Neural progenitor cell (in vitro differentiated cells): ENCODE measurements at regions not wholly inside any gene's neighbourhood (a gene's known extent, or its start where the extent isn't known, plus 50 kb on each side); places are given as distances from the start of the nearest gene placed in this dataset.

ENCODE experiments used
- DNase-seq: peaks from one replicate; pipeline ENCODE4 v3.0.0-alpha.2; 2016; ENCODE audit warnings: low spot score
- H2AFZ ChIP-seq: fragments of 200-600 bp; sonication (generic); replicated peaks from 2 replicates; pipeline ENCODE4 v1.6.1; 2016; ENCODE audit warnings: antibody characterized with exemption
- H3F3A ChIP-seq: fragments of 200-600 bp; sonication (generic); 2 replicates; pipeline ENCODE4 v1.6.1; 2016; ENCODE audit warnings: antibody characterized with exemption, low read depth
- H3K27ac ChIP-seq: fragments of 200-600 bp; sonication (generic); 2 replicates; pipeline ENCODE4 v1.5.1; 2016; ENCODE audit warnings: mild to moderate bottlenecking
- H3K27me3 ChIP-seq: fragments of 200-600 bp; sonication (generic); 2 replicates; pipeline ENCODE4 v1.6.1; 2016; ENCODE audit warnings: mild to moderate bottlenecking, moderate library complexity
- H3K36me3 ChIP-seq: fragments of 200-600 bp; sonication (generic); 2 replicates; pipeline ENCODE4 v1.5.1; 2016
- H3K4me1 ChIP-seq: fragments of 200-600 bp; sonication (generic); 2 replicates; pipeline ENCODE4 v1.6.1; 2016; ENCODE audit warnings: mixed run types
- H3K4me2 ChIP-seq: fragments of 200-600 bp; sonication (generic); 2 replicates; pipeline ENCODE4 v1.6.1; 2016
- H3K4me3 ChIP-seq: fragments of 200-600 bp; sonication (generic); 2 replicates; pipeline ENCODE4 v1.5.1; 2016
- H3K79me2 ChIP-seq: fragments of 200-600 bp; sonication (generic); 2 replicates; pipeline ENCODE4 v1.6.1; 2016; ENCODE audit warnings: low read depth
- H3K9ac ChIP-seq: fragments of 200-600 bp; sonication (generic); 2 replicates; pipeline ENCODE4 v1.6.1; 2016
- H3K9me3 ChIP-seq: fragments of 200-600 bp; sonication (generic); 2 replicates; pipeline ENCODE4 v1.5.1; 2016; ENCODE audit warnings: low read depth
- H4K20me1 ChIP-seq: fragments of 200-600 bp; sonication (generic); 2 replicates; pipeline ENCODE4 v1.6.1; 2016; ENCODE audit warnings: low read depth
- H3K27ac Mint-ChIP-seq: 3 replicates; pipeline ENCODE4 v1.8.0; 2021; ENCODE audit warnings: mixed read lengths
- H3K27me3 Mint-ChIP-seq: 2 replicates; pipeline ENCODE4 v1.8.0; 2022; ENCODE audit warnings: low read depth, mild to moderate bottlenecking, inconsistent platforms, moderate library complexity, mixed read lengths; ENCODE audit not compliant: insufficient read depth
- H3K36me3 Mint-ChIP-seq: 3 replicates; pipeline ENCODE4 v1.8.0; 2021; ENCODE audit warnings: mixed read lengths
- H3K4me1 Mint-ChIP-seq: 3 replicates; pipeline ENCODE4 v1.8.0; 2021; ENCODE audit warnings: mixed read lengths
- H3K4me3 Mint-ChIP-seq: 3 replicates; pipeline ENCODE4 v1.8.0; 2021; ENCODE audit warnings: mild to moderate bottlenecking, moderate library complexity, mixed read lengths
- H3K9me3 Mint-ChIP-seq: 3 replicates; pipeline ENCODE4 v1.8.0; 2020; ENCODE audit warnings: mixed read lengths
- EZH2 ChIP-seq: fragments of 200-600 bp; sonication (generic); IDR thresholded peaks from 2 replicates; pipeline ENCODE4 v1.6.1; 2017; ENCODE audit warnings: antibody characterized with exemption, mild to moderate bottlenecking, moderate library complexity
- EZH2phosphoT487 ChIP-seq: fragments of 200-600 bp; sonication (generic); IDR thresholded peaks from 2 replicates; pipeline ENCODE4 v1.6.1; 2017; ENCODE audit warnings: antibody characterized with exemption
- TF ChIP-seq, protein P1 (sequence below): fragments of 200-600 bp; sonication (generic); IDR thresholded peaks from 2 replicates; pipeline ENCODE4 v1.5.1; 2017; ENCODE audit warnings: antibody characterized with exemption, mild to moderate bottlenecking

DNA sequence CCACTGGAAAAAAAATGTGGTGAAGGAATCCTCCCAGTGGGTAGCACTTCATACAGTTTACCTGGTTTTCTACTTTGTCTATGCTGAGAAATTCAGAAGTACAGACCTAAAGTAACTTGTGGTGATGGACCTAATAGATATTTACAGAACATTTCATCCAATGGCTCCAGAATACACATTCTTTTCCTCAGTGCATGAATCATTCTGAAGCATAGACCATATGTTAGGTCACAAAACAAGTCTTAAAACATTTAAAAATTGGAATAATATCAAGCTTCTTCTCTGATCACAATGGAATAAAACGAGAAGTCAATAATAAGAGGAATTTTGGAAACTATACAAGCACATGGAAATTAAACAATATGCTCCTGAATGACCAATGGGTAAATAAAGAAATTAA is 450.1 kb upstream of the INTU start:
- no peak for DNase-seq
- Mint-ChIP-seq H3K9me3 (peaks cover 21% of the 10 kb centered on the region), H3K4me3 (no peak overlapping the region), H3K27ac (no peak overlapping the region), H3K36me3 (no peaks in the 10 kb centered on the region), H3K27me3 (no peaks in the 10 kb centered on the region), H3K4me1 (peaks cover 4% of the 10 kb centered on the region)
- Histone ChIP-seq H3K27me3 (no peaks in the 10 kb centered on the region), H3K4me3 (no peak overlapping the region), H3K9ac (no peak overlapping the region), H3K9me3 (no peaks in the 10 kb centered on the region), H3K4me1 (no peaks in the 10 kb centered on the region), H2AFZ (no peak overlapping the region), H3K27ac (no peak overlapping the region), H3K79me2 (no peaks in the 10 kb centered on the region), H3K4me2 (no peak overlapping the region), H4K20me1 (no peaks in the 10 kb centered on the region), H3F3A (no peaks in the 10 kb centered on the region), H3K36me3 (no peaks in the 10 kb centered on the region)
- TF ChIP-seq EZH2phosphoT487, result no peak
- TF ChIP-seq EZH2, result no peak
- TF ChIP-seq, protein P1, sequence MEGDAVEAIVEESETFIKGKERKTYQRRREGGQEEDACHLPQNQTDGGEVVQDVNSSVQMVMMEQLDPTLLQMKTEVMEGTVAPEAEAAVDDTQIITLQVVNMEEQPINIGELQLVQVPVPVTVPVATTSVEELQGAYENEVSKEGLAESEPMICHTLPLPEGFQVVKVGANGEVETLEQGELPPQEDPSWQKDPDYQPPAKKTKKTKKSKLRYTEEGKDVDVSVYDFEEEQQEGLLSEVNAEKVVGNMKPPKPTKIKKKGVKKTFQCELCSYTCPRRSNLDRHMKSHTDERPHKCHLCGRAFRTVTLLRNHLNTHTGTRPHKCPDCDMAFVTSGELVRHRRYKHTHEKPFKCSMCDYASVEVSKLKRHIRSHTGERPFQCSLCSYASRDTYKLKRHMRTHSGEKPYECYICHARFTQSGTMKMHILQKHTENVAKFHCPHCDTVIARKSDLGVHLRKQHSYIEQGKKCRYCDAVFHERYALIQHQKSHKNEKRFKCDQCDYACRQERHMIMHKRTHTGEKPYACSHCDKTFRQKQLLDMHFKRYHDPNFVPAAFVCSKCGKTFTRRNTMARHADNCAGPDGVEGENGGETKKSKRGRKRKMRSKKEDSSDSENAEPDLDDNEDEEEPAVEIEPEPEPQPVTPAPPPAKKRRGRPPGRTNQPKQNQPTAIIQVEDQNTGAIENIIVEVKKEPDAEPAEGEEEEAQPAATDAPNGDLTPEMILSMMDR, result no peak

DNA sequence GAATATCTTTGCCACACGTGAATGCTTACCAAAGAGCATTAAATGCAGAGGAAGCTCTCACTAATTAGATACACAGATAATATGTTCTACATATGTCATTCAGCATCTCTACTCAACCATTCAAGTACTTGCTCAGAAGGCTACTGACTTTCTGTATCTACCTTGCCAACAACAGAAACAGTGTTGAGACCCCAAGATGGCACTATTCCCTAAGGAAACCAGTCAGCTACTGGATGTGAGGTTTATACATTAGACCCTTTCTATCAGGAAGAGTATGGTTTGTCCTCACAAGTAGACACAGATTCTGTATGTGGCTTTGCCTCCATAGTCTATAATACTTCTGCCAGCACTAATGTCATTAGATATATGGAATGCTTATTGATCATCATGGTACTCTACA is 443.9 kb upstream of the INTU start:
- H3K9me3 ChIP-seq, result no peaks in the 10 kb centered on the region
- H3K36me3 Mint-ChIP-seq, result no peaks in the 10 kb centered on the region
- no peak overlapping the region for H3K27ac ChIP-seq
- no peaks in the 10 kb centered on the region for H3K4me1 Mint-ChIP-seq
- H3K4me2 ChIP-seq, result no peak overlapping the region
- peaks cover 14% of the 10 kb centered on the region for H3K9me3 Mint-ChIP-seq
- no peaks in the 10 kb centered on the region for H3K4me1 ChIP-seq
- no peaks in the 10 kb centered on the region for H3K36me3 ChIP-seq
- no peaks in the 10 kb centered on the region for H4K20me1 ChIP-seq
- H3K27me3 Mint-ChIP-seq, result no peaks in the 10 kb centered on the region
- no peaks in the 10 kb centered on the region for H3K27me3 ChIP-seq
- H3F3A ChIP-seq, result no peaks in the 10 kb centered on the region
- no peak overlapping the region for H2AFZ ChIP-seq
- no peaks in the 10 kb centered on the region for H3K79me2 ChIP-seq
- H3K27ac Mint-ChIP-seq, result no peak overlapping the region
- peak; percentile 16 for DNase-seq
- no peak overlapping the region for H3K9ac ChIP-seq
- H3K4me3 ChIP-seq, result no peak overlapping the region
- TF ChIP-seq EZH2phosphoT487, result no peak
- TF ChIP-seq, protein P1, result peak; percentile 43
- no peak overlapping the region for H3K4me3 Mint-ChIP-seq

DNA sequence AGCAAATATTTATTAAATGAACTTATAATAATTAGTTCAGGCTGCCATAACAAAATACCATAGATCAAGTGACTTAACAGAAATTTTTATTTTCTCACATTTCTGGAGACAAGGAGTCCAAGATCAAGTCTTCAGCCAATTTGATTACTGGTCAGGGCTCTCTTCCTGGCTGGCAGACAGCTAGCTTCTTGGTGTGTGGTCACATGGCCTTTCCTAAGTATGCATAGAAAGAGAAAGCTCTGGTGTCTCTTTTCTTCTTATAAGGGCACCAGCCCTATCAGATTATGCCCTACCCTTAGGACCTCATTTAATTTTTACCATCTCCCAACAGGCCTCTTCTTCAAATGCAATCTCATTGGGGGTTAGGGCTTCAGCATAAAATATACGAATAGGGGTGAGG is 438.5 kb upstream of the INTU start:
- no peaks in the 10 kb centered on the region for H3K36me3 Mint-ChIP-seq
- no peak overlapping the region for H3K4me2 ChIP-seq

More for the DNA sequence above, 438.5 kb upstream of the INTU start:
- DNase-seq, result no peak
- Histone ChIP-seq H3K36me3 (no peaks in the 10 kb centered on the region), H3K4me1 (no peaks in the 10 kb centered on the region), H3K9me3 (no peaks in the 10 kb centered on the region), H3K4me3 (no peak overlapping the region), H3K27me3 (no peaks in the 10 kb centered on the region), H3K9ac (no peak overlapping the region), H3F3A (no peaks in the 10 kb centered on the region), H2AFZ (no peak overlapping the region), H3K79me2 (no peaks in the 10 kb centered on the region), H4K20me1 (no peaks in the 10 kb centered on the region), H3K27ac (no peak overlapping the region)
- TF ChIP-seq, protein P1, result no peak
- TF ChIP-seq EZH2phosphoT487 (no peak), EZH2 (no peak)
- peaks cover 3% of the 10 kb centered on the region for H3K4me1 Mint-ChIP-seq
- no peaks in the 10 kb centered on the region for H3K27me3 Mint-ChIP-seq
- no peak overlapping the region for H3K4me3 Mint-ChIP-seq
- H3K9me3 Mint-ChIP-seq, result peaks cover 6% of the 10 kb centered on the region
- no peak overlapping the region for H3K27ac Mint-ChIP-seq
